ENCODE measurements at regions not wholly inside any gene's neighbourhood (a gene's known extent, or its start where the extent isn't known, plus 50 kb on each side); places are given as distances from the start of the nearest gene placed in this dataset.

DNA sequence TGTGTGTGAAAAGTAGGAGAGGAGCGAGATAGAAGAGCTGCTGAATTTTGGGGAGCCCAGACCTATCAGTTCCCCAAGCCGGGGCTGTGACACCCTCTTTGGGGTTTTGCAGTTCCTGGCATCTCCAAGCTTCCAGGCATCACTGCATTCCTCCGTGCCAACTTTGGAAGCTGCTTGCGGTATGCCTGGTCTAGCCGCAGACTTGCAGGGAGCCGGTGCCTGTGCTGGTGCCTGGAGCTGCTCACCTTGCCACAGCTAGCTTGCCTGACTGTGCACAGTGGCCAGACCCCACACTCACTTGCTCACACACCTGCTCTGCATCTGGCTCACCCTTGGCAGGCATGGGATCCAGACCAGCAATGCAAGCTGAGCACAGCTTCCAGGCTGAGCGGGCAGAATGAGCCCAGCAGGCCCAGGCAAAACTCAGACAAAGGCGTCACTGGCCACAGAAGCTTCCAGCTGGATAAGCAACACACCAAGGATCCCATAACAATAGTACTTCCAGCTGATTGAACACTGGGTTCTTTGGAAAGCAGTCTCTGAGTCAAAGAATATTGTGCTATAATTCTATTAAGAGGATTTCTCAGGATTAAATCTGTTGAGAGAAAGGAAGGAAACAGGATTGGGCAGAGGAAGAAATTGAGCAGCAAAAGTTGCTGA lies 390.9 kb downstream of the TEX13C start:
- whole genome bisulfite sequencing: 73% methylated on average over 5 of the region's 8 CpGs
- no peaks in the 10 kb centered on the region for H3K27me3 ChIP-seq
- no peak overlapping the region for H3K4me3 ChIP-seq
- no peaks in the 10 kb centered on the region for H3K9me3 ChIP-seq
- TF ChIP-seq EP300 (IDR thresholded peaks at IDR 0.05): no peak
- no peak for TF ChIP-seq POLR2AphosphoS5 (IDR thresholded peaks at IDR 0.05)
- TF ChIP-seq, protein P1, sequence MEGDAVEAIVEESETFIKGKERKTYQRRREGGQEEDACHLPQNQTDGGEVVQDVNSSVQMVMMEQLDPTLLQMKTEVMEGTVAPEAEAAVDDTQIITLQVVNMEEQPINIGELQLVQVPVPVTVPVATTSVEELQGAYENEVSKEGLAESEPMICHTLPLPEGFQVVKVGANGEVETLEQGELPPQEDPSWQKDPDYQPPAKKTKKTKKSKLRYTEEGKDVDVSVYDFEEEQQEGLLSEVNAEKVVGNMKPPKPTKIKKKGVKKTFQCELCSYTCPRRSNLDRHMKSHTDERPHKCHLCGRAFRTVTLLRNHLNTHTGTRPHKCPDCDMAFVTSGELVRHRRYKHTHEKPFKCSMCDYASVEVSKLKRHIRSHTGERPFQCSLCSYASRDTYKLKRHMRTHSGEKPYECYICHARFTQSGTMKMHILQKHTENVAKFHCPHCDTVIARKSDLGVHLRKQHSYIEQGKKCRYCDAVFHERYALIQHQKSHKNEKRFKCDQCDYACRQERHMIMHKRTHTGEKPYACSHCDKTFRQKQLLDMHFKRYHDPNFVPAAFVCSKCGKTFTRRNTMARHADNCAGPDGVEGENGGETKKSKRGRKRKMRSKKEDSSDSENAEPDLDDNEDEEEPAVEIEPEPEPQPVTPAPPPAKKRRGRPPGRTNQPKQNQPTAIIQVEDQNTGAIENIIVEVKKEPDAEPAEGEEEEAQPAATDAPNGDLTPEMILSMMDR (IDR thresholded peaks at IDR 0.05): no peak
- TF ChIP-seq POLR2A (IDR thresholded peaks at IDR 0.05): no peak
- no peak overlapping the region for H3K27ac ChIP-seq
- no peak for DNase-seq (ENCODE audit: low spot score in 2 of 2)
- no peaks in the 10 kb centered on the region for H3K36me3 ChIP-seq
- H3K4me1 ChIP-seq: no peaks in the 10 kb centered on the region

DNA sequence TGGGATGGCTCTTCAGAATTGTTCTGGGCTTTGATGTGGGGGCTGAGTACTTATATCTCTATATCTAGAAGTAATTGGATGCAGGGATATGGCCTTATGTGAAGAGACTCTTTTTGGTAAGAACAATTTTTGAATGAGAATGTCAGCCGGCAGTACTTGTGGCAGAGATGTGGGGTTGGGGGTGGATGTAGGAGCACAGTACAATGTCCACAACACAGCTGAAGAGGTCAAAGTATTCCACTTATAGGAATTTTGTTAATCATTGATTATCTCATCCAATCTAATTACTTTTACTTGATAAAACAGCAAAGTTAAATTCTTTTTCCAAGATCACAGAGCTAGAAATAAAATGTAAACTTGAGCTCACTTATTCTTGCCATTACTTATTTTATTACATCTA lies 391.4 kb downstream of the TEX13C start:
- no peak for DNase-seq (ENCODE audit: low spot score in 2 of 2)
- Histone ChIP-seq H3K27ac (no peak overlapping the region), H3K36me3 (no peaks in the 10 kb centered on the region), H3K4me3 (no peak overlapping the region), H3K27me3 (no peaks in the 10 kb centered on the region), H3K9me3 (no peaks in the 10 kb centered on the region), H3K4me1 (no peaks in the 10 kb centered on the region)
- TF ChIP-seq, protein P1 (IDR thresholded peaks at IDR 0.05): no peak
- TF ChIP-seq POLR2AphosphoS5 (IDR thresholded peaks at IDR 0.05) (no peak), POLR2A (IDR thresholded peaks at IDR 0.05) (no peak), EP300 (IDR thresholded peaks at IDR 0.05) (no peak)
- 79% methylated on average over 1 of the region's 1 CpG for WGBS

GRCh38 chrX:125713633-125714032 lies 394.0 kb downstream of the TEX13C start:
- Histone ChIP-seq H3K4me3 (no peak overlapping the region), H3K27me3 (no peaks in the 10 kb centered on the region), H3K36me3 (no peaks in the 10 kb centered on the region), H3K27ac (no peak overlapping the region), H3K4me1 (no peaks in the 10 kb centered on the region), H3K9me3 (no peaks in the 10 kb centered on the region)
- no peak for DNase-seq (ENCODE audit: low spot score in 2 of 2)
- 86% methylated on average over 1 of the region's 3 CpGs for WGBS
- TF ChIP-seq POLR2AphosphoS5 (IDR thresholded peaks at IDR 0.05): no peak
- TF ChIP-seq, protein P1 (IDR thresholded peaks at IDR 0.05): no peak
- TF ChIP-seq POLR2A (IDR thresholded peaks at IDR 0.05): no peak
- no peak for TF ChIP-seq EP300 (IDR thresholded peaks at IDR 0.05)

- H3K4me3 ChIP-seq: no peak overlapping the region
- no peaks in the 10 kb centered on the region for H3K4me1 ChIP-seq
- no peaks in the 10 kb centered on the region for H3K9me3 ChIP-seq
- no peak for DNase-seq (ENCODE audit: low spot score in 2 of 2)
- H3K27ac ChIP-seq: no peak overlapping the region
- TF ChIP-seq EP300 (IDR thresholded peaks at IDR 0.05): no peak
- no peak for TF ChIP-seq POLR2A (IDR thresholded peaks at IDR 0.05)
- TF ChIP-seq POLR2AphosphoS5 (IDR thresholded peaks at IDR 0.05): no peak
- TF ChIP-seq, protein P1 (IDR thresholded peaks at IDR 0.05): no peak
- no peaks in the 10 kb centered on the region for H3K36me3 ChIP-seq
- H3K27me3 ChIP-seq: no peaks in the 10 kb centered on the region
- WGBS: 78% methylated on average over 3 of the region's 3 CpGs
These were observed 407.4 kb downstream of the TEX13C start for GRCh38 chrX:125727117-125727516.

GRCh38 chrX:125736008-125736729 lies 416.5 kb downstream of the TEX13C start:
- no peak overlapping the region for H3K27ac ChIP-seq
- TF ChIP-seq POLR2AphosphoS5 (IDR thresholded peaks at IDR 0.05) (no peak), POLR2A (IDR thresholded peaks at IDR 0.05) (no peak), EP300 (IDR thresholded peaks at IDR 0.05) (no peak)
- TF ChIP-seq, protein P1 (IDR thresholded peaks at IDR 0.05): no peak
- no peaks in the 10 kb centered on the region for H3K27me3 ChIP-seq
- H3K36me3 ChIP-seq: no peaks in the 10 kb centered on the region
- H3K4me1 ChIP-seq: no peaks in the 10 kb centered on the region
- no peak for DNase-seq (ENCODE audit: low spot score in 2 of 2)
- no peaks in the 10 kb centered on the region for H3K9me3 ChIP-seq
- no peak overlapping the region for H3K4me3 ChIP-seq
- 86% methylated on average over 6 of the region's 6 CpGs for WGBS
